Stimulated activated CD8-positive, alpha-beta memory T cell treated with anti-CD3 and anti-CD28 coated beads, Interleukin-4, amount 100 ng/mL, for 48 hours (primary cell): ENCODE measurements at regions not wholly inside any gene's neighbourhood (a gene's known extent, or its start where the extent isn't known, plus 50 kb on each side); places are given as distances from the start of the nearest gene placed in this dataset.
"Not testable (repeated sequence)": the region's sequence is repeated elsewhere in the genome, so short reads cannot be mapped to it uniquely, and the experiment has no call there.

Experiments
- DNase-seq: peaks from one replicate; pipeline ENCODE4 v3.0.0-alpha.2; 2020

DNA sequence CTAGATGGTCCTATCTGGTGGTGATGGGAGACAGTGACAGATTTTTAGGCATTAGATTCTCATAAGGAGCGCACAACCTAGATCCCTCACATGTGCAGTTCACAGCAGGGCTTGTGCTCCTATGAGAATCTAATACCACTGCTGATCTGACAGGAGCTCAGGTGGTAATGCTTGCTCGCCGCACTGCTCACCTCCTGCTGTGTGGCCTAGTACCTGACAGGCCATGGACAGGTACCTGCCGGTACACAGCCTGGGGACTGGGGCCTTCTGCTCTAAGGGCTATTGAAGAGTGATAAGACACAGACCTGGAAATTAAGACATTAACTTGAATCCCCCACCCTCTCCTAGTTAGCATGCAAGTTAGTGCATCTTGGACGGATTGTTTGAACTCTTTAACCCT lies 64.4 kb downstream of the KLRB1 start:
- not testable (repeated sequence) for DNase-seq

DNA sequence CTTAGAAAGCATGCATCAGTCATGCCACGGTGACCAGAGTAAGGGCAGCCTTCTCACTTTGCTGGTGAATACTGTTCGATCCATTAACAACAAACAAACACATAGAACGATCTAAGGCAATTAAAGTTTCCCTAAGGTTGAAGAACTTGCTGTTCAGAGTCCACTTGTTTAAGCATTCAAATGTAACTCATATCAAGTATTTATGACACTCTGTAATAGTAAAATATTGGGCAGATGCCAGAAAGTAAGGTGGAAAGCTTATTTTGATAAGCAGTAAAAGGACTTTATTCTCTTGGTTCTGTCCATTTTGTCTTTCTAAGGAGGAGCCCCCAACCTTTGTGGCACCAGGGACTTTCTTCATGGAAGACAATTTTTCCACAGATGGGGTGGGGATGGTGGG lies 64.9 kb downstream of the KLRB1 start:
- DNase-seq: not testable (repeated sequence)

GRCh38 chr12:9515925-9516324 lies 91.8 kb downstream of the KLRB1 start:
- DNase-seq: not testable (repeated sequence)

DNA sequence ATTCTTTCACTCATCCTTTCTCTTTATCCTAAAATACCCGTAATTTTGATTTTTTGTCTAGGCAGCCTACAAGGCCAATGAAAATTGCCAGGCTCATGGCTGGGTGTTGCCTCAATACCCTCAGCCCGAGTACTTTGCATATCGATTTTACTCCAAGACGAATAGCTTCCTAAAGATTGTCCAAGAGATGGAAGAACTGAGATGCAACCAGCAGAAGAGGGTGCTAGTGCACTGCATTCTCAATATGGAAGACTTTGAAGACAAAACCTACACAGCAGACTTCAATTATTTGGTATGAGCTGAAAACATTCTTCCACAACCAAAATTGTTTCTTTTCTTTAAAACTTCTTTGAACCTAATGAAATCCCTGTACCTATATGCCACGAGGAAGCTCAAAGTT lies 95.0 kb downstream of the KLRB1 start:
- not testable (repeated sequence) for DNase-seq

DNA sequence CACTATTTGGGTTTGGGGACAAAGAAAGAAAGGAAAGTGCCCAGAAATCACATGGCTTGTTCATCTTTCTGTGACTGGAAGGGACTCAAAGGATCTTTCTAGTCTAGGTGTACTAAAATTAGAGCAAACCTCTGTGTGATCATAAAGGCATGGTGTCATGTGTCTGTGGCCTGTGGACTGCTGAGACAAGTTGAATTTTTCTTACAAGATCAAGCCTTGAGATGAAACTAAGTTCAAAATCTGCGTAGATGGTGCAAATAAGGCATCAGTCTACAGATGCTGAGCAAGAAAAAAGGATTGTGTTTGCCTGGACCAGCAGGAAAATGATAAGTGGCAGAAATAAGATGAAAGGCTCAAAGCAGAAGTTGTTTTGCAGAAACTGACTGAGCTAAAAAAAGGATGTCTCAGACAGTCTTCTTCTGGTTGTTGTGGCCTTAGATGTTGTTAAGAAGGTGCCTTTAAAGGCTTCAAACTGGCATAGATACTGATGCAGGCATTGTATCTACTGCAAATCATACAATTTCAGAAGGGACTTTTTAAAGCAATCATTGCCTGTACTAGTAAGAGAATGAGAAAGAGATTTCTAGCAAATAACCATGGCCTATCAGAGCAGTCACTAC lies 97.2 kb downstream of the KLRB1 start:
- DNase-seq: not testable (repeated sequence)

DNA sequence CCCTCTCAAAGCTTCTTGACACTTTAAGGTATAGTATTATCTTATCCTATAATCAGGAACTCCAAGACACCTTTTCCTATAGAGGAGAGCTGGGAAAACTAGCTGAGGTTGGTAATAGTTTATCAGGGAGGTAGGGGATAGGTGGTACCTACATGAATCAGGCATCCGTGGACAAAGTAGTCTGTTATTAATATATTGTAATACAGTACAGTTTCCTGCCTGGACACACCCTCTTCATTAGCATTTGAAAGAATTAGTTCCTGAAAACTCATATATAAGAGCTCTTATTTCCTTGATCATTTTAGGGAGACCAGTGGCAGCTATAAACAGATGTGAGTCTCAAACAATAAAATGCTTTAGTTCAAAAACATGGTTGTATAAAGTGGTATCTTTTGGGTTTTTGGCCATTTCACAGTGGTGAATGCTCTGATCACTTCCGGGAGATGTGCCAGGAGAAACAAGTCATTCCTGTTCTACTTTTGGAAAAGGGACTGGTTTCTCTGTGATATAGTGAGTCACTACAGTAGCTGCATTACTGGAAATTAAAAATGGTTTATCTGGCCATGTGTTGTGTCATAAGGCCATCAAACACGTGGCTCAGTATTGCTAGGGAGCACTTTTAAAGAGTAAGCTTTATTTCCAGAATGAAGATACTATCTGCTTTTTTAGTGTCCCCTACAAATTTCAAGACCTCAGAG lies 98.1 kb downstream of the KLRB1 start:
- DNase-seq: no peak

DNA sequence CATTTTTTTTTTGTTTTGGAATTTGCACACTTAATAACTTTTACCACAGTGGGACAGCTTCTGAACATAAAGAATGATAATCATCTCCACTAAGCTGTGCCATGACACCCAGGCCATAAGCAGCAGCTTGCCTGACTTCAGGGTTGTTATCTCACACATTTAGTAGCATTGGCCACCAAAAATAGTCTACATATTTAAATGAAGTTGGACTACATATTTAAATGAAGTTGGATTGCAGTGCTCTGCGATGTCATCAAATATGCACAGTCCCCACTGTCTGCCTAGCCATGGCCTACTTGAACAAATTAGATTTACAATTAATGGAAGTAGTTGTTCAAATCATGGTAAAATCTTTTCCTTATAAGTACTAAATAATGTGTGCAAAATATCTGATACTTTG lies 101.0 kb downstream of the KLRB1 start:
- no peak for DNase-seq

DNA sequence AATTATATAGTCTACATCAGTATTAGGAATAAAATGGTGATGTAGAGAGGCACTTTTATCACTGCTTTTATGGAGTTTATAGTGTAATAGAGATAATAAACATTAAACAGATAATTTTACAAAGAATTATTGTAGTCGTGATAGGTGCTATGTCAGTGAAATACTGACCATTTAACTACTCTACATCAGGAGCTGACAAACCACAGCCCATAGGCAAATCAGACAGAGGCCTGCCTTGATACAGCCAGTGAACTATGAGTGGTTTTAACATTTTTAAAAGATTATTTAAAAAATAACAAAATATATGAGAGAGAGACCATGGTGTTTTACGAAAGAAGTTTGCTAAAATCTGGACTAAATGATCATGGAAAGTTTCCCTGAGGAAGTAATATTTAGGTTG lies 104.3 kb downstream of the KLRB1 start:
- DNase-seq: not testable (repeated sequence)

DNA sequence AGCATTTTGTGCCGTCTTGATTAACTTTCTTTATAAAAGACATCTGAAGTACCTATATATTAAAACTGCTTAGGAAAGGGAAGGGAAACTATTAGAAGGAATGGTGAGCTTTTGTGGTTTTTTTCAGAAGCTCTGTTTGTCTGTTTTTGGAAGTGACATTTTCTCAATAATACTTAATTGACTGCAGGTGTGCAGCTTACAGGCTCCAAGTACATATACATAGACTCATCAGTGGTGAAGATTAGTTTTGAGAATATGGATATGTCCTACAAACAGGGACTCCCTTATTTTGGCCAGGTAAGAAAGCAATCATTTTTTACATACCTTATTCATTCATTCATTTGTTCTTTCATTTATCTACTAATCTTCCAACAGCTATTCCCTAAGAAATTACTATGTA lies 104.9 kb downstream of the KLRB1 start:
- DNase-seq: not testable (repeated sequence)

DNA sequence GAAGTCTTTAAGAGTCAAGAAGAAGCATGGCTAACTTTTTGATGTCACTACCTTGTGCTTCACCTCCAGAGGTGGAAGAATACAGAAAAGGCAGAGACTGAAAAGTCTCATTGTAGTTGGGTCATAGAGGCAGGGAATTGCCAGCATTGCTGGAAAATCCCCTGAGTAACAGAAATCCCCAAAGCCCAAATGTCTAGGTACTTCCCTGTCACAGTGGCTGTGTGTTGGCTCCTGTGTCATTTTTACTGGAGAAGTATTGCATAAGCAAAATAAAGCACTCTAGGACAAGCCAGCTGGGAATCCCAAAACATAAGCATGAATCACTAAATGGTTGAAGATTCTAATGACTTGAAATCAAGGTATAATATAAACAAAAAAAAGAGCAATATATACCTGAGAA lies 114.4 kb downstream of the KLRB1 start:
- not testable (repeated sequence) for DNase-seq

DNA sequence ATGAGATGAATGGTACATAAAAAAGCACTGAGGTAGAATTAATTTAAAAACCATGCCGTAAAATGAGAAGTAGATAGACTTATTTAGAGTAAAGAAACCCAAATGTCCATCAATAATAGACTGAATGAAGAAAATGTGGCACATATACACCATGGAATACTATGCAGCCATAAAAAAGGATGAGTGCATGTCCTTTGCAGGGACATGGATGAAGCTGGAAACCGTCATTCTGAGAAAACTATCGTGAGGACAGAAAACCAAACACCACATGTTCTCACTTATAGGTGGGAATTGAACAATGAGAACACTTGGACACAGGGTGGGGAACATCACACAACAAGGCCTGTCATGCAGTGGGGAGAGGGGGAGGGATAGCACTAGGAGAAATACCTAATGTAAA lies 126.4 kb downstream of the KLRB1 start:
- not testable (repeated sequence) for DNase-seq

- not testable (repeated sequence) for DNase-seq
These were observed 133.5 kb downstream of the KLRB1 start for GRCh38 chr12:9474197-9474596.

- not testable (repeated sequence) for DNase-seq
These were observed 134.1 kb downstream of the KLRB1 start for GRCh38 chr12:9473638-9474037.

DNA sequence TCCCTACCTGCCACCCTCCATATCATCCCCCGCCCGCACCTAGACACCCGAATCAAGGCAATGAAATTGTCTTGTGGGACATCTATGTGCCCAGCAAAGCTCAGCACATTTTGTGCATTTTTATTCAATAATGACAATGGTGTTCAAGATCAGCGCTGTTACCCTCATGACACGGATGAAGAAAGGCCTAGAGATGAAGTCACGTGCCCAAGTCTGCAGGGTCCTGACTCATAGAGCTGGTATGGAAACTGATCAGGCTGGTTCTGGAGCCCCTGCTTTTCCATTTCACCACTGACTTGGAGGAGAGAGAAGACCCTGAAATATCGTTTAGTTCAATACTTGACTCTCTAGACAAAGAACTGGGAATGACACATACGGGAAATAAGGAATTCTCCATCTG lies 136.2 kb downstream of the KLRB1 start:
- DNase-seq: not testable (repeated sequence)

GRCh38 chr12:9470367-9470766 lies 137.3 kb downstream of the KLRB1 start:
- DNase-seq: not testable (repeated sequence)

DNA sequence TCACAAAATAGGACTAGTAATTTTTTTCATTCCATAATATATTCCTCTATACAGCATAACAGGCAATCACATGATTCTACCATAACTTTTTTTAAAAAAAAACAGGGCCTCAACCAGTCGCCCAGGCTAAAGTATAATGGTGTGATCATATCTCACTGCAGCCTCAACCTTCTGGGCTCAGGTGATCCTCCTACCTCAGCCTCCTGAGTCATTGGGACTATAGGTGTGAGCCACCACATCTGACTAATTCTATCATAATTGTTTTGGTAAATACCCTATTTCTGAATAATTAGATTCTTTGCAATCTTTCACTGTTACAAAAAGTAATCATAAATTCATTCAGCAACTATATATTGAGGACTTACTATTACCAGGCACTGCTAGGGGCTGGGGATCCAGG lies 137.8 kb downstream of the KLRB1 start:
- not testable (repeated sequence) for DNase-seq

DNA sequence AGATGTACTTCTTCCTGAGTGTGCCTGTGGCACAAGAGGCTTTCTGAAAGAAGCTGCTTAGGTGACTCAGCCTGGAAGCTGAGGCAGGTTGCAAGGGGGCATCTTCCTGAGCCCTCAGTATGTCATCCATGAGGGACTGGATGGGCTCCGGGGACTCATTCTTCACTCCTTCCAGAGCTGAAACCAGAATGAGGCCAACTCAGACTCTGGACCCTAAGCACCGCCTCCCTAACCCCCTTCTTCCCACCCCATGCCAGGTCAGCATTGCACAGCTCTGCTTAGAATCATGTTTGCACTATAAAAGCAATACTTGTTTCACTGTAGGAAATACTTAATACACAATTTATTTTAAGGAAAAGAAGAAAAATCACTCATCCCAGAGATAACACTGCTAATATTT lies 138.3 kb downstream of the KLRB1 start:
- DNase-seq: not testable (repeated sequence)

DNA sequence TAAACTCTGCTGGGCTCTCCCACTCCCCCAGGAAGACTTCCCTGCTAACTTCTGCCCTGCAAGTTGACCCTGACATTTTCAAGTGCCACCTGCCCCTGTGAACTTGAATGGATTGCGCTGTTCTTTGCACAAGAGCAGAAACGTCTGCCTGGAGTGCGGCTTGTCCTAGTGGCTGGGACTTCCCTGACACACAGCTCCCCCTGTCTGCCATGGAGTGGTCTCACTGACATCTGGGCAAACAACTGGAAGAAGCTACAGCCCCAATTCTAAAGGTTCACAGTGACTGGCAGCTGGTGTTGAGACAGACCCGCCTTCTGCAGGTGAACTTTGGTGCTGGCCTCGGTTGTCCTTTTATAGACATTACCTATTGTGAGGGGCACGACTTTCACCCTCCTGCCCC lies 138.7 kb downstream of the KLRB1 start:
- peak; percentile 40 for DNase-seq

DNA sequence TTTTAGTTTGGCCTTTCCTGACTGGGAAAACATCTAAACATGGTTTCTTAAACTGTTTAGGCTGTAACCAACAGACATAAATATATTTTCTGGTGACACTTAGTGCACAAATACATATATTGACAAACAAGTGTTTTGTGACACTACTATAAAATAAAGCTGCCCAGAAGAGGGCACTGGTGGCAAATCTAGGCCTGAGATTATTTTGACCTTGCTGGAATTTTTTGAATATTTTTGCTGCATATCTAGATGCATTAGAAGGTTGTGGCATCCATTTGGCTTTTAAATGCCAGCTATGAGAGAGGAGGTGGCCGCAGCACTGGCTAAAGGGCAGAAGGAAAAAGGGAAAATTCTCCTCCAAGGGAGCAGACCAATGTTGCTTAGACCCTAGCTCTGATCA lies 139.6 kb downstream of the KLRB1 start:
- DNase-seq: not testable (repeated sequence)

GRCh38 chr12:9464408-9464807 lies 143.3 kb downstream of the KLRB1 start:
- DNase-seq: no peak

DNA sequence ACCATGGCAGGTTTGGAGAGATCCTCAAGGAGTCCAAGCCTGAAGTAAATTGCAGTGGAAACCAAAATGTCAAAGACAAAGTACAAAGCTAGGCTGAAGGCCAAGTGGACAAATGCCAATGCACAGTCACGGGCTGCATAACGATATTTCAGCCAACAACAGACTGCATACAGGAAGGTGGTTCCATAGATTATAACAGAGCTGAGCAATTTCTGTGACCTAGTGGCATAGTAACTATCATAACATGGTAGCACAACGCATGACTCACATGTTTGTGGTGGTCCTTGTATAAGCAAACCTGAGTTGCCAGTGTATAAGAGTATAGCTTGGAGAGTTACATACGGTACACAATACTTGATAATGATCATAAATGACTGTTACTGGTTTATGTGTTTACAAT lies 152.2 kb downstream of the KLRB1 start:
- DNase-seq: not testable (repeated sequence)

- not testable (repeated sequence) for DNase-seq
These were observed 153.7 kb downstream of the KLRB1 start for GRCh38 chr12:9454021-9454420.

- DNase-seq: not testable (repeated sequence)
These were observed 157.6 kb downstream of the KLRB1 start for GRCh38 chr12:9450127-9450567.

DNA sequence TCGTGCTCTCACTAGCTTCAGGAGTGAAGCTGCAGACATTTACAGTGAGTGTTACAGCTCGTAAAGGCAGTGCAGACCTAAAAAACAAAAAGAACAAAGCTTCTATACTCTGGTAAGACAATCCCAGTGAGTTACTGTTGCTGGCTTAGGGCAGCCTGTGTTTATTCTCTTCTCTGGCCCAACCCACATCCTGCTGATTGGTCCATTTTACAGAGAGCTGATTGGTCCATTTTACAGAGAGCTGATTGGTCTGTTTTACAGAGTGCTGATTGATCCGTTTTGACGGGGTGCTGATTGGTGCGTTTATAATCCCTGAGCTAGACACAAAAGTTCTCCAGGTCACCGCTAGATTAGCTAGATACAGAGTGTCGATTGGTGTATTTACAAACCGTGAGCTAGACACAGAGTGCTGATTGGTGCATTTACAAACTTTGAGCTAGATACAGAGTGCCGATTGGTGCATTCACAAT lies 158.0 kb downstream of the KLRB1 start:
- not testable (repeated sequence) for DNase-seq
